SU-DHL-6 (cell line): ENCODE measurements at regions not wholly inside any gene's neighbourhood (a gene's known extent, or its start where the extent isn't known, plus 50 kb on each side); places are given as distances from the start of the nearest gene placed in this dataset.
"Not testable (repeated sequence)": the region's sequence is repeated elsewhere in the genome, so short reads cannot be mapped to it uniquely, and the experiment has no call there.

ENCODE experiments used
- H2AFZ ChIP-seq: fragments of 200-600 bp; sonication (generic); 2 replicates; pipeline ENCODE4 v1.6.1; 2014; ENCODE audit warnings: low read depth, mild to moderate bottlenecking, moderate library complexity, mixed read lengths, antibody characterized with exemption, low read length; ENCODE audit not compliant: severe bottlenecking
- H3F3A ChIP-seq: fragments of 200-600 bp; shearing (Covaris generic); 2 replicates; pipeline ENCODE4 v1.6.0; 2016; ENCODE audit warnings: antibody characterized with exemption, mild to moderate bottlenecking; ENCODE audit not compliant: insufficient read depth
- H3K27ac ChIP-seq: fragments of 200-600 bp; sonication (generic); 2 replicates; pipeline ENCODE4 v1.5.1; 2016; ENCODE audit warnings: low read depth, mild to moderate bottlenecking, low read length, moderate library complexity, mixed read lengths
- H3K27me3 ChIP-seq: fragments of 200-600 bp; sonication (generic), shearing (Covaris generic); 2 replicates; pipeline ENCODE4 v1.6.0; 2014; ENCODE audit warnings: mild to moderate bottlenecking, low read length
- H3K36me3 ChIP-seq: fragments of 200-600 bp; sonication (generic); 2 replicates; pipeline ENCODE4 v1.6.1; 2014; ENCODE audit warnings: mild to moderate bottlenecking, low read length, mixed read lengths
- H3K4me2 ChIP-seq: fragments of 300-600, 200-600 bp; shearing (Covaris generic), sonication (generic); 2 replicates; pipeline ENCODE4 v1.6.0; 2014; ENCODE audit warnings: low read length, low read depth, mild to moderate bottlenecking; ENCODE audit not compliant: poor library complexity, severe bottlenecking
- H3K4me3 ChIP-seq: fragments of 200-600 bp; sonication (generic); 2 replicates; pipeline ENCODE4 v1.5.1; 2014; ENCODE audit warnings: antibody characterized with exemption, low read length, mild to moderate bottlenecking, mixed read lengths; ENCODE audit not compliant: insufficient read depth, poor library complexity, severe bottlenecking
- H3K79me2 ChIP-seq: fragments of 200-600 bp; sonication (generic); 2 replicates; pipeline ENCODE4 v1.6.1; 2014; ENCODE audit warnings: mild to moderate bottlenecking, low read length, moderate library complexity; ENCODE audit not compliant: insufficient read depth
- H3K9ac ChIP-seq: fragments of 200-600 bp; sonication (generic); 2 replicates; pipeline ENCODE4 v1.7.0; 2014; ENCODE audit warnings: mild to moderate bottlenecking, low read length
- H3K9me2 ChIP-seq: fragments of 200-600 bp; sonication (generic); replicated peaks from 2 replicates; pipeline ENCODE4 v1.6.1; 2014; ENCODE audit warnings: low read length; ENCODE audit not compliant: insufficient read depth
- H3K9me3 ChIP-seq: fragments of 200-600 bp; sonication (generic); 2 replicates; pipeline ENCODE4 v1.6.1; 2014; ENCODE audit warnings: low read length, mixed read lengths; ENCODE audit not compliant: insufficient read depth
- H4K20me1 ChIP-seq: fragments of 200-600 bp; sonication (generic); 2 replicates; pipeline ENCODE4 v1.6.1; 2014; ENCODE audit warnings: low read depth, mild to moderate bottlenecking, antibody characterized with exemption, low read length, moderate library complexity, mixed read lengths
- EZH2phosphoT487 ChIP-seq: fragments of 200-600 bp; sonication (generic), shearing (Covaris generic); conservative IDR thresholded peaks from 2 replicates; pipeline ENCODE4 v1.6.1; 2018; ENCODE audit warnings: mild to moderate bottlenecking, antibody characterized with exemption, low read length, moderate library complexity, mixed read lengths
- TF ChIP-seq, protein P1 (sequence below): fragments of 200-600 bp; sonication (generic); IDR thresholded peaks from one replicate; pipeline ENCODE4 v1.5.1; 2017; ENCODE audit warnings: antibody characterized with exemption, mild to moderate bottlenecking, low read length, moderate library complexity; ENCODE audit not compliant: insufficient read depth, poor library complexity, severe bottlenecking

DNA sequence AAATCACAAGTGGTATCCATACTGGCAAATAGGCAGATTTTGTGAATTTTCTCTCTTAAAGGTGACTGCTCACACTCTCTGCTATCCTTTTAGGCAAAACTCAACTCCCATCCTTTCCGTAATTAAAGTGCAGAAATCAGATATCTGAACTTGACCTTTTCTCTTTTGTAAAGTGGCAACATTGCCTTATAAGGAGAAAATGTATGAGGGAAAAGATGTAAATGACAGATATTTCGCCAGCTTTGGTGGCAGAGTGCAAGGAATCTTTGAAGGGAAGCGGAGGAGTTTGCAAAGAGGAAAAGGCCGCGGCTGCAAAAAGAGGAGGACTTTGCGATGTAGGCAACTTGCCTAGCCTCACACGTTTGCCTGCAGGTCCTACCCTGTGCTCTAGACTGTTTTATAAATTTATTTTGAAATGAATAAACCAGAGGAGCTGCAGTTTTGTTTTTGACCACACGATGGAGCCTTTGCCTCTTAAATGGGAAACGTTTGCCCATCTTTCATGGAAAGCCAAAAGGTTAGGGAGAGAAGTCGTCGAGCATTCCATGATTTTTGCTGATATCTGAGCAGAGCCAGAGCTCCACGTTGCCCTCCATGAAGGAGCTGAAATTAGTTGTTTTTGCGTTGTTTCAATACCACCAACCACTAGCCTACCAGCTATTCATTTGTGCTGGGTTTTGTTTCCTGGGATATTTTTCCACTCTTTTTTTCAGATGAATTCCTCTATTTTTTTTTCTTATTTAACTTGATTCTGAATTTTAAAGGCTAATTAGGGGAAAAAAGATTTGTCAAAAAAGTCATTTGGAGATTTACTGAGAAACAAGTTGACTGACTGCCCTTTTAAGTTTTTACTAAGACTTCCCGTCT lies 242.3 kb downstream of the LMX1A start:
- H3K4me3 ChIP-seq: no peak overlapping the region
- H3K9me3 ChIP-seq: no peaks in the 10 kb centered on the region
- H2AFZ ChIP-seq: no peak overlapping the region
- no peaks in the 10 kb centered on the region for H3K79me2 ChIP-seq
- H4K20me1 ChIP-seq: no peaks in the 10 kb centered on the region
- H3F3A ChIP-seq: no peaks in the 10 kb centered on the region
- no peaks in the 10 kb centered on the region for H3K9me2 ChIP-seq
- no peak overlapping the region for H3K9ac ChIP-seq
- H3K4me2 ChIP-seq: no peak overlapping the region
- no peak for TF ChIP-seq EZH2phosphoT487
- TF ChIP-seq, protein P1, sequence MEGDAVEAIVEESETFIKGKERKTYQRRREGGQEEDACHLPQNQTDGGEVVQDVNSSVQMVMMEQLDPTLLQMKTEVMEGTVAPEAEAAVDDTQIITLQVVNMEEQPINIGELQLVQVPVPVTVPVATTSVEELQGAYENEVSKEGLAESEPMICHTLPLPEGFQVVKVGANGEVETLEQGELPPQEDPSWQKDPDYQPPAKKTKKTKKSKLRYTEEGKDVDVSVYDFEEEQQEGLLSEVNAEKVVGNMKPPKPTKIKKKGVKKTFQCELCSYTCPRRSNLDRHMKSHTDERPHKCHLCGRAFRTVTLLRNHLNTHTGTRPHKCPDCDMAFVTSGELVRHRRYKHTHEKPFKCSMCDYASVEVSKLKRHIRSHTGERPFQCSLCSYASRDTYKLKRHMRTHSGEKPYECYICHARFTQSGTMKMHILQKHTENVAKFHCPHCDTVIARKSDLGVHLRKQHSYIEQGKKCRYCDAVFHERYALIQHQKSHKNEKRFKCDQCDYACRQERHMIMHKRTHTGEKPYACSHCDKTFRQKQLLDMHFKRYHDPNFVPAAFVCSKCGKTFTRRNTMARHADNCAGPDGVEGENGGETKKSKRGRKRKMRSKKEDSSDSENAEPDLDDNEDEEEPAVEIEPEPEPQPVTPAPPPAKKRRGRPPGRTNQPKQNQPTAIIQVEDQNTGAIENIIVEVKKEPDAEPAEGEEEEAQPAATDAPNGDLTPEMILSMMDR: peak; percentile 71
- no peaks in the 10 kb centered on the region for H3K27me3 ChIP-seq
- no peaks in the 10 kb centered on the region for H3K36me3 ChIP-seq
- no peak overlapping the region for H3K27ac ChIP-seq

GRCh38 chr1:165112260-165112659 lies 244.3 kb downstream of the LMX1A start:
- TF ChIP-seq, protein P1: no peak
- no peak for TF ChIP-seq EZH2phosphoT487
- H3K9me2 ChIP-seq: no peaks in the 10 kb centered on the region
- no peak overlapping the region for H3K4me2 ChIP-seq
- no peaks in the 10 kb centered on the region for H3K9me3 ChIP-seq
- no peaks in the 10 kb centered on the region for H3K36me3 ChIP-seq
- no peak overlapping the region for H2AFZ ChIP-seq
- no peak overlapping the region for H3K9ac ChIP-seq
- no peaks in the 10 kb centered on the region for H3K79me2 ChIP-seq
- no peaks in the 10 kb centered on the region for H3F3A ChIP-seq
- H3K27ac ChIP-seq: no peak overlapping the region
- no peaks in the 10 kb centered on the region for H3K27me3 ChIP-seq
- H3K4me3 ChIP-seq: no peak overlapping the region
- no peaks in the 10 kb centered on the region for H4K20me1 ChIP-seq

DNA sequence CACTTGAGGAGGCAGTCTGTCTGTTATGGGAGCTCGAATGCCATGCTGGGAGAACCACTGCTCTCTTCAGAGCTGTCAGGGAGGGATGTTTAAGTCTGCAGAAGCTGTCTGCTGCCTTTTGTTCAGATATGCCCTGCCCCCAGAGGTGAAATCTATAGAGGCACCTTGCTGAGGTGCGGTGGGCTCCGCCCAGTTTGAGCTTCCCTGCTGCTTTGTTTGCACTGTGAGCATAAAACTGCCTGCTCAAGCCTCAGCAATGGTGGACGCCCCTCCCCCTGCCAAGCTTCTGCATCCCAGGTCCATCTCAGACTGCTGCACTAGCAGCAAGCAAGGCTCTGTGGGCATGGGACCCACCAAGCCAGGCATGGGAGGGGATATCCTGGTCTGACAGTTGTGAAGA lies 247.5 kb downstream of the LMX1A start:
- Histone ChIP-seq H3K9me3 (no peaks in the 10 kb centered on the region), H3K36me3 (no peaks in the 10 kb centered on the region), H3K4me3 (no peak overlapping the region), H3K4me2 (no peak overlapping the region), H3K9me2 (no peaks in the 10 kb centered on the region), H3K79me2 (no peaks in the 10 kb centered on the region), H3K27me3 (no peaks in the 10 kb centered on the region), H3K9ac (no peak overlapping the region), H4K20me1 (no peaks in the 10 kb centered on the region), H3K27ac (no peak overlapping the region), H2AFZ (no peak overlapping the region), H3F3A (no peaks in the 10 kb centered on the region)
- TF ChIP-seq, protein P1: no peak
- TF ChIP-seq EZH2phosphoT487: no peak

GRCh38 chr1:165092542-165093162 lies 263.9 kb downstream of the LMX1A start:
- H3K4me2 ChIP-seq, H2AFZ ChIP-seq, H3K27ac ChIP-seq: not testable (repeated sequence)

More at GRCh38 chr1:165092542-165093162, 263.9 kb downstream of the LMX1A start:
- H3K9me2 ChIP-seq, H3K4me3 ChIP-seq, H3K9ac ChIP-seq, H3K9me3 ChIP-seq, H3F3A ChIP-seq, H4K20me1 ChIP-seq, H3K79me2 ChIP-seq, H3K27me3 ChIP-seq, H3K36me3 ChIP-seq: not testable (repeated sequence)
